HG02884 (cell line): ENCODE measurements at regions not wholly inside any gene's neighbourhood (a gene's known extent, or its start where the extent isn't known, plus 50 kb on each side); places are given as distances from the start of the nearest gene placed in this dataset.
"Not testable (repeated sequence)": the region's sequence is repeated elsewhere in the genome, so short reads cannot be mapped to it uniquely, and the experiment has no call there.

ENCODE experiments used
- ATAC-seq: cut with Tn5 transposase; IDR thresholded peaks from one replicate; pipeline ENCODE4 v1.9.1; 2021; ENCODE audit warnings: mild to moderate bottlenecking, moderate library complexity; ENCODE audit not compliant: unreplicated experiment

- ATAC-seq: no peak
These were observed 318.4 kb upstream of the ZNF608 start for GRCh38 chr5:125064621-125065438.

- ATAC-seq: no peak
These were observed 319.3 kb upstream of the ZNF608 start for GRCh38 chr5:125065741-125066140.

- ATAC-seq: no peak
These were observed 324.5 kb upstream of the ZNF608 start for GRCh38 chr5:125070961-125071360.

- ATAC-seq: no peak
These were observed 326.7 kb upstream of the ZNF608 start for GRCh38 chr5:125073090-125073489.

GRCh38 chr5:125075567-125075966 is 329.1 kb upstream of the ZNF608 start:
- no peak for ATAC-seq

GRCh38 chr5:125079028-125079427 is 332.6 kb upstream of the ZNF608 start:
- ATAC-seq: not testable (repeated sequence)

- ATAC-seq: no peak
These were observed 334.7 kb upstream of the ZNF608 start for GRCh38 chr5:125081101-125081500.

GRCh38 chr5:125083981-125084380 is 337.5 kb upstream of the ZNF608 start:
- no peak for ATAC-seq

- ATAC-seq: no peak
These were observed 339.5 kb upstream of the ZNF608 start for GRCh38 chr5:125085797-125086505.

- ATAC-seq: no peak
These were observed 342.2 kb upstream of the ZNF608 start for GRCh38 chr5:125088522-125089105.

- not testable (repeated sequence) for ATAC-seq
These were observed 345.7 kb upstream of the ZNF608 start for GRCh38 chr5:125092138-125092537.

GRCh38 chr5:125093776-125094175 is 347.3 kb upstream of the ZNF608 start:
- ATAC-seq: no peak

- no peak for ATAC-seq
These were observed 353.9 kb upstream of the ZNF608 start for GRCh38 chr5:125100342-125100741.

- ATAC-seq: no peak
These were observed 354.5 kb upstream of the ZNF608 start for GRCh38 chr5:125100951-125101350.

GRCh38 chr5:125103459-125103858 is 357.0 kb upstream of the ZNF608 start:
- no peak for ATAC-seq

GRCh38 chr5:125106271-125106670 is 359.8 kb upstream of the ZNF608 start:
- no peak for ATAC-seq

- no peak for ATAC-seq
These were observed 360.4 kb upstream of the ZNF608 start for GRCh38 chr5:125106881-125107280.

GRCh38 chr5:125109293-125109692 is 362.9 kb upstream of the ZNF608 start:
- ATAC-seq: no peak

- no peak for ATAC-seq
These were observed 363.4 kb upstream of the ZNF608 start for GRCh38 chr5:125109816-125110215.

GRCh38 chr5:125112196-125112595 is 365.8 kb upstream of the ZNF608 start:
- ATAC-seq: no peak

GRCh38 chr5:125113328-125113727 is 366.9 kb upstream of the ZNF608 start:
- ATAC-seq: peak; percentile 93

GRCh38 chr5:125115195-125115525 is 368.7 kb upstream of the ZNF608 start:
- ATAC-seq: no peak
